ENCODE measurements at regions not wholly inside any gene's neighbourhood (a gene's known extent, or its start where the extent isn't known, plus 50 kb on each side); places are given as distances from the start of the nearest gene placed in this dataset.

DNA sequence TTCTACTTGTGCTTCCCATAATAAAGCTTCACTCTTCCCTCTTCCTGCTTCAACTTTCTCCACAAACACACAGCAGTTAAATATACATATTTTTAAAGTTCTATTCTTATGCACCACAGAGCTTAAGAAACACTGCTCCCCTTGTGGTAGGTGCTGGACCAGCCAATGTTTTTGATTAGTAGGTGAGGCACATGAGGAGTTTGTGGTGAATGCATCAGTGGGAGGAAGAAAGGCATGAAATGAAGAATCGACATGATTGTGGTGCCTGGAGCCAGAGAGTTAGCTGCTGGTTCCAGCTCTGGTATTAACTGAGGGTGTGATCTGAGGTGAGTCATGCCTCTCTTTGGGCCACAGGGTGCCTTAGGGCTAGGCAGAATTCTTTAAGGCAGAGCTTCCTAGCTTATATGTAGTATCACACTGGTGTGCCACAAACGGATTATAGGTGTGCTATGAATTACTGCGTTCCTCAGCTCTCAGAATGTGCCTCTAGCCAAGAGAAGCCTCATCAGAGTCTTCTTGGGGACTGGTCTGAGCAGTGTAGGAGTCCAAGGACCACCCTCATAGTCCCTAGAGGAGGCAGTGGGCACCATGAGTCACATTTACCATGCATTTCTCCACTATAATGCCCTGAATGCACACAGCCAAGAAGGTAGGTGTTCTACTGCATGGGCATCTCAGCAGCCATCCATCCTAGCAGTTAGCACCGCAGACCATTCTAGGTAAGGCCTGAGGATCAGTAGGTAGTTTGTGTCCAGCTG, 97.4 kb upstream of the SGIP1 start:
- Histone ChIP-seq H3K36me3 (no peaks in the 10 kb centered on the region), H3K4me1 (no peaks in the 10 kb centered on the region), H3K27ac (no peak overlapping the region), H3K27me3 (no peaks in the 10 kb centered on the region), H3K4me3 (no peak overlapping the region), H3K9me3 (peaks cover 0 to 4% of the 10 kb centered on the region in 2 donors)
- no peak for DNase-seq (ENCODE audit: low spot score)
- TF ChIP-seq, protein P1, sequence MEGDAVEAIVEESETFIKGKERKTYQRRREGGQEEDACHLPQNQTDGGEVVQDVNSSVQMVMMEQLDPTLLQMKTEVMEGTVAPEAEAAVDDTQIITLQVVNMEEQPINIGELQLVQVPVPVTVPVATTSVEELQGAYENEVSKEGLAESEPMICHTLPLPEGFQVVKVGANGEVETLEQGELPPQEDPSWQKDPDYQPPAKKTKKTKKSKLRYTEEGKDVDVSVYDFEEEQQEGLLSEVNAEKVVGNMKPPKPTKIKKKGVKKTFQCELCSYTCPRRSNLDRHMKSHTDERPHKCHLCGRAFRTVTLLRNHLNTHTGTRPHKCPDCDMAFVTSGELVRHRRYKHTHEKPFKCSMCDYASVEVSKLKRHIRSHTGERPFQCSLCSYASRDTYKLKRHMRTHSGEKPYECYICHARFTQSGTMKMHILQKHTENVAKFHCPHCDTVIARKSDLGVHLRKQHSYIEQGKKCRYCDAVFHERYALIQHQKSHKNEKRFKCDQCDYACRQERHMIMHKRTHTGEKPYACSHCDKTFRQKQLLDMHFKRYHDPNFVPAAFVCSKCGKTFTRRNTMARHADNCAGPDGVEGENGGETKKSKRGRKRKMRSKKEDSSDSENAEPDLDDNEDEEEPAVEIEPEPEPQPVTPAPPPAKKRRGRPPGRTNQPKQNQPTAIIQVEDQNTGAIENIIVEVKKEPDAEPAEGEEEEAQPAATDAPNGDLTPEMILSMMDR (IDR thresholded peaks at IDR 0.05), result peak in 1 of 2 donors; percentile 43

DNA sequence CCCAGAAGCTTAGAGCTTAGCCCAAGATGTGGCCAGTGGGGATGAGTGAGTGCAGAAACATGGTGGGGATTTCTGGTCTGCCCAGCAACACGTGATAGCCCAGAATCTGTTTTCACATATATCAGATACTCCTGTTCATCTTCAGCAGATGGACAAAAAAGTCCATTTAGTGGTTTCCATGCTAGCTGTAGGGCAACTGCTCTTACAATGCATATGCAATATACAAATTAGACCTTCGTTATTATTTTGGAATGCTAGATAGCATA, 96.9 kb upstream of the SGIP1 start:
- TF ChIP-seq, protein P1 (IDR thresholded peaks at IDR 0.05), result no peak
- H3K4me1 ChIP-seq, result no peaks in the 10 kb centered on the region
- H3K9me3 ChIP-seq, result no peaks in the 10 kb centered on the region
- H3K27me3 ChIP-seq, result no peaks in the 10 kb centered on the region
- no peak overlapping the region for H3K4me3 ChIP-seq
- no peaks in the 10 kb centered on the region for H3K36me3 ChIP-seq
- DNase-seq (ENCODE audit: low spot score), result no peak
- H3K27ac ChIP-seq, result no peak overlapping the region

DNA sequence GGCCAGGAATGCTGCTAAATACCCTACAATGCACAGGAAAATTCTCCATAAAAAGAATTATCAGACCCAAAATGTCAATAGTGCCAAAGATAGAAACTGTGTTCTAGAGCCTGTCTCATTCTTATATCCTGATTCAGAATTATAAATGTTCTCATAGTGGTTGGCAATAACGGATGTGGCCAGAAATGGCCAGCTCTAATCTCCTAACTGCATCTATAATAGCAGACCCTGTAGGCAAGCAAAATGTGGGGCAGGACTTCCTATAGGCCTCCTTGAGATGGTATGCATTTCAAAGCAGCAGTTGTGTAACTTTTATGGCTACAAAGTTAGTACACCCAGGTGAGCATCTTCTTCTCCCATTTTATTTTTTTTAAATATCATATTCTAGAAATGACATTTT, 95.9 kb upstream of the SGIP1 start:
- no peak for DNase-seq (ENCODE audit: low spot score)
- no peaks in the 10 kb centered on the region for H3K9me3 ChIP-seq
- no peak overlapping the region for H3K27ac ChIP-seq
- H3K4me1 ChIP-seq, result no peaks in the 10 kb centered on the region
- H3K4me3 ChIP-seq, result no peak overlapping the region
- no peaks in the 10 kb centered on the region for H3K27me3 ChIP-seq
- H3K36me3 ChIP-seq, result no peaks in the 10 kb centered on the region
- TF ChIP-seq, protein P1 (IDR thresholded peaks at IDR 0.05), result no peak

DNA sequence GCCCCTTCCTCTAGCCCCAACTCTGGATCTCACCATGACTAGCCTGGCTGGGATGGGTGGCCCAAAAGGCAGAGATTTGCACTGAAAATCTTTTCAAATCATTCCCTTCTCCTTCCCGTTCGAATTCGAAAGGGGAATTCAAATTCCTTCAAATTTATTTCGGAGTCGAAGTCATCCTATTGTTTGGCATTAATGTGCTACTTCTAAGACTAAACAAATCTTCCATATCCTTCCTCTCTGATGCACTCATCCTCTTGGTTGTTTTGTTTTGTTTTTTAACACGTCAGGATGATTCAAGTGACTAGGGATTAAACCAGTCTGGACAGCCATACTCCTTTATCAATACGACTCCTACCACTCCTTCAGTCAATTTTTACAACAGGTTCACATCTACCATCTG, 95.5 kb upstream of the SGIP1 start:
- TF ChIP-seq, protein P1 (IDR thresholded peaks at IDR 0.05), result no peak
- no peak overlapping the region for H3K27ac ChIP-seq
- DNase-seq (ENCODE audit: low spot score), result no peak
- no peaks in the 10 kb centered on the region for H3K27me3 ChIP-seq
- H3K9me3 ChIP-seq, result no peaks in the 10 kb centered on the region
- H3K4me3 ChIP-seq, result no peak overlapping the region
- H3K36me3 ChIP-seq, result no peaks in the 10 kb centered on the region
- H3K4me1 ChIP-seq, result no peaks in the 10 kb centered on the region

DNA sequence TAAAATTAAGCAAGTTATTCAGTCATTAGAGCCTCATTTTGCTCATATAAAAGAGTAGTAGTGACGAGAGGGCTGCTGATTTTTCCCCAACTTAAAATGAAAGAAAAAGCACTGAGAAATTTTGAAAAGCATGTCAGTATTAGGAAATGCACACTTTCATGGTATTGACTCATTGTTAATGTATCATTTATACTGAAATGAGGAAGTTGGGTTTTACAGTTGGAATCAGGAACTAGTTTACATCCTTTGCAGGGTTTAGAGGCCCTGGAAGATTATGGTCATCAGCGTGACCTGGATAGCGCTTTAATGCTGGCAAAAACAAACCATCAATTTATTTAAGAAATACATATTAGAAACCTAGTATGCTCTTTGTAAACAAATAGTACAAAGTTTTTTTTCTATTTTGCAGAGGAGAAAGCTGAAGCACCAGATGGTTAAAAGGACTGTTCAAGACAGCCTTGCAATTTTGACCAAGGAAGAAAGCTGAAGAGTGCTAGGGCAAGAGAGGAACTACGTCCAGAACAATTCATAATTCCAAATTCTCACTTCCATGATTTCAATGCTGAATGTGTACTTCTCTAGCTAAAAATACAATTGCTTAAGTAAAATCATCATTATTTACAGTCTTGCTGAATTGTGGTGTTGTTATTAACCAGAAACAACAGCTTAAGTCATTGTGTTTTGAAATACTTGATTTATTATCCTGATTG, 94.8 kb upstream of the SGIP1 start:
- TF ChIP-seq, protein P1 (IDR thresholded peaks at IDR 0.05), result no peak
- DNase-seq (ENCODE audit: low spot score), result no peak
- H3K27ac ChIP-seq, result no peak overlapping the region
- H3K4me3 ChIP-seq, result no peak overlapping the region
- H3K4me1 ChIP-seq, result no peaks in the 10 kb centered on the region
- no peaks in the 10 kb centered on the region for H3K9me3 ChIP-seq
- H3K27me3 ChIP-seq, result no peaks in the 10 kb centered on the region
- no peaks in the 10 kb centered on the region for H3K36me3 ChIP-seq
